ENCODE measurements at regions not wholly inside any gene's neighbourhood (a gene's known extent, or its start where the extent isn't known, plus 50 kb on each side); places are given as distances from the start of the nearest gene placed in this dataset.

- Histone ChIP-seq H3K27ac (ENCODE audit: poor library complexity, severe bottlenecking) (no peak overlapping the region), H3K36me3 (ENCODE audit: low read depth) (no peaks in the 10 kb centered on the region), H3K27me3 (ENCODE audit: insufficient read depth, poor library complexity, severe bottlenecking) (no peaks in the 10 kb centered on the region), H3K4me1 (ENCODE audit: insufficient read depth, poor library complexity, severe bottlenecking) (no peaks in the 10 kb centered on the region), H3K9me3 (ENCODE audit: severe bottlenecking) (no peaks in the 10 kb centered on the region), H3K4me3 (ENCODE audit: severe bottlenecking) (no peak overlapping the region)
- ATAC-seq (ENCODE audit: low read depth) (no peak), DNase-seq (ENCODE audit: low spot score) (no peak)
- TF ChIP-seq CTCF (IDR thresholded peaks at IDR 0.05; ENCODE audit: poor library complexity, severe bottlenecking) = no peak
These were observed 1215.7 kb downstream of the MAT2B start for GRCh38 chr5:164721116-164721515.

- H3K9me3 ChIP-seq (ENCODE audit: severe bottlenecking) = no peaks in the 10 kb centered on the region
- no peak for ATAC-seq (ENCODE audit: low read depth)
- no peaks in the 10 kb centered on the region for H3K27me3 ChIP-seq (ENCODE audit: insufficient read depth, poor library complexity, severe bottlenecking)
- H3K4me1 ChIP-seq (ENCODE audit: insufficient read depth, poor library complexity, severe bottlenecking) = no peaks in the 10 kb centered on the region
- DNase-seq (ENCODE audit: low spot score) = no peak
- TF ChIP-seq CTCF (IDR thresholded peaks at IDR 0.05; ENCODE audit: poor library complexity, severe bottlenecking) = no peak
- H3K4me3 ChIP-seq (ENCODE audit: severe bottlenecking) = no peak overlapping the region
- H3K36me3 ChIP-seq (ENCODE audit: low read depth) = no peaks in the 10 kb centered on the region
- no peak overlapping the region for H3K27ac ChIP-seq (ENCODE audit: poor library complexity, severe bottlenecking)
These were observed 1216.2 kb downstream of the MAT2B start for GRCh38 chr5:164721656-164722055.

- no peaks in the 10 kb centered on the region for H3K4me1 ChIP-seq (ENCODE audit: insufficient read depth, poor library complexity, severe bottlenecking)
- TF ChIP-seq CTCF (IDR thresholded peaks at IDR 0.05; ENCODE audit: poor library complexity, severe bottlenecking) = no peak
- H3K36me3 ChIP-seq (ENCODE audit: low read depth) = no peaks in the 10 kb centered on the region
- ATAC-seq (ENCODE audit: low read depth) = no peak
- H3K9me3 ChIP-seq (ENCODE audit: severe bottlenecking) = no peaks in the 10 kb centered on the region
- no peak for DNase-seq (ENCODE audit: low spot score)
- no peaks in the 10 kb centered on the region for H3K27me3 ChIP-seq (ENCODE audit: insufficient read depth, poor library complexity, severe bottlenecking)
- no peak overlapping the region for H3K4me3 ChIP-seq (ENCODE audit: severe bottlenecking)
- no peak overlapping the region for H3K27ac ChIP-seq (ENCODE audit: poor library complexity, severe bottlenecking)
These were observed 1217.3 kb downstream of the MAT2B start for GRCh38 chr5:164722702-164723101.

- ATAC-seq (ENCODE audit: low read depth) = no peak
- Histone ChIP-seq H3K27ac (ENCODE audit: poor library complexity, severe bottlenecking) (no peak overlapping the region), H3K9me3 (ENCODE audit: severe bottlenecking) (no peaks in the 10 kb centered on the region), H3K4me3 (ENCODE audit: severe bottlenecking) (no peak overlapping the region), H3K36me3 (ENCODE audit: low read depth) (no peaks in the 10 kb centered on the region), H3K4me1 (ENCODE audit: insufficient read depth, poor library complexity, severe bottlenecking) (no peaks in the 10 kb centered on the region), H3K27me3 (ENCODE audit: insufficient read depth, poor library complexity, severe bottlenecking) (no peaks in the 10 kb centered on the region)
- DNase-seq (ENCODE audit: low spot score) = no peak
- no peak for TF ChIP-seq CTCF (IDR thresholded peaks at IDR 0.05; ENCODE audit: poor library complexity, severe bottlenecking)
These were observed 1221.6 kb downstream of the MAT2B start for GRCh38 chr5:164727012-164727411.

GRCh38 chr5:164728733-164729132 lies 1223.3 kb downstream of the MAT2B start:
- no peak overlapping the region for H3K4me3 ChIP-seq (ENCODE audit: severe bottlenecking)
- DNase-seq (ENCODE audit: low spot score) (no peak), ATAC-seq (ENCODE audit: low read depth) (no peak)
- no peaks in the 10 kb centered on the region for H3K9me3 ChIP-seq (ENCODE audit: severe bottlenecking)
- no peak for TF ChIP-seq CTCF (IDR thresholded peaks at IDR 0.05; ENCODE audit: poor library complexity, severe bottlenecking)
- no peak overlapping the region for H3K27ac ChIP-seq (ENCODE audit: poor library complexity, severe bottlenecking)
- H3K36me3 ChIP-seq (ENCODE audit: low read depth) = no peaks in the 10 kb centered on the region
- no peaks in the 10 kb centered on the region for H3K27me3 ChIP-seq (ENCODE audit: insufficient read depth, poor library complexity, severe bottlenecking)
- H3K4me1 ChIP-seq (ENCODE audit: insufficient read depth, poor library complexity, severe bottlenecking) = no peaks in the 10 kb centered on the region
